ENCODE measurements at regions not wholly inside any gene's neighbourhood (a gene's known extent, or its start where the extent isn't known, plus 50 kb on each side); places are given as distances from the start of the nearest gene placed in this dataset.

- H3K9me1 ChIP-seq (ENCODE audit: control insufficient read depth, insufficient read depth, low read length): no peaks in the 10 kb centered on the region
- H4K20me1 ChIP-seq (replicated peaks; ENCODE audit: control insufficient read depth, insufficient read depth, low read length): no peaks in the 10 kb centered on the region
- H3K4me2 ChIP-seq (ENCODE audit: insufficient read depth, low read length): no peak overlapping the region
- ATAC-seq (no peak), DNase-seq (ENCODE audit: extremely low read depth in 1 of 4, low spot score in 3 of 4) (no peak), FAIRE-seq (no peak)
- no peaks in the 10 kb centered on the region; the same call in none of the 2 replicates for H3K9me3 ChIP-seq (replicated peaks; ENCODE audit: control insufficient read depth, insufficient read depth, low read depth, low read length)
- in situ Hi-C loops (cut with MboI): no loop called here
- BruUV-seq (replicated peaks): no TSS peak
- TF ChIP-seq ZBTB12 (CRISPR knock-in tag; IDR thresholded peaks at IDR 0.05) (no peak), ZFP30 (CRISPR knock-in tag; IDR thresholded peaks at IDR 0.05; ENCODE audit: borderline replicate concordance) (no peak), HMG20B (CRISPR knock-in tag; IDR thresholded peaks at IDR 0.05) (no peak), PYGO2 (tag; IDR thresholded peaks at IDR 0.05) (no peak), HNRNPUL1 (IDR thresholded peaks at IDR 0.05; ENCODE audit: low read length) (no peak), KLF10 (CRISPR knock-in tag; IDR thresholded peaks at IDR 0.05) (no peak), ATF7 (IDR thresholded peaks at IDR 0.05) (no peak), MECOM (CRISPR knock-in tag; IDR thresholded peaks at IDR 0.05) (no peak), ZSCAN29 (IDR thresholded peaks at IDR 0.05) (no peak), MTF1 (CRISPR knock-in tag; IDR thresholded peaks at IDR 0.05; ENCODE audit: borderline replicate concordance) (no peak), KLF16 (IDR thresholded peaks at IDR 0.05) (no peak), ZNF134 (CRISPR knock-in tag; conservative IDR thresholded peaks at IDR 0.05) (no peak), HBP1 (CRISPR knock-in tag; IDR thresholded peaks at IDR 0.05) (no peak), PCBP1 (IDR thresholded peaks at IDR 0.05; ENCODE audit: low read depth, low read length, poor library complexity, severe bottlenecking) (no peak), BRD9 (IDR thresholded peaks at IDR 0.05; ENCODE audit: low read depth, partially characterized antibody) (no peak), HMGN3 (IDR thresholded peaks at IDR 0.05; ENCODE audit: borderline replicate concordance, extremely low read depth, insufficient read length, low read depth, low read length) (no peak), ZNF445 (CRISPR knock-in tag; IDR thresholded peaks at IDR 0.05; ENCODE audit: low read depth) (no peak), ZBTB17 (CRISPR knock-in tag; IDR thresholded peaks at IDR 0.05) (no peak), CREB1 (IDR thresholded peaks at IDR 0.05) (no peak), CREB1 (CRISPR knock-in tag; IDR thresholded peaks at IDR 0.05) (no peak)
- CTCF ChIA-PET (ENCODE audit: low intra/inter-chr PET ratio): no interaction called here
- H3K27ac ChIP-seq (ENCODE audit: extremely low read depth, low read depth, low read length): no peak overlapping the region
- H3K27me3 ChIP-seq (ENCODE audit: control insufficient read depth in 2 of 2, insufficient read depth in 2 of 2, low read length in 2 of 2): no peaks in the 10 kb centered on the region
- H2AFZ ChIP-seq (ENCODE audit: low read depth, low read length): no peak overlapping the region
- no peak overlapping the region for H3K9ac ChIP-seq (ENCODE audit: insufficient read depth in 1 of 2, low read depth in 2 of 2, low read length in 2 of 2)
- no peaks in the 10 kb centered on the region for H3K36me3 ChIP-seq (ENCODE audit: control insufficient read depth, insufficient read depth, low read length)
- H3K4me1 ChIP-seq (replicated peaks in 1 of 2; ENCODE audit: control insufficient read depth in 2 of 2, insufficient read depth in 2 of 2, low read length in 2 of 2): no peaks in the 10 kb centered on the region
- POLR2A ChIA-PET: no interaction called here
- intact Hi-C loops (cut with micrococcal nuclease): no loop called here
- no peaks in the 10 kb centered on the region for H3K79me2 ChIP-seq (ENCODE audit: control insufficient read depth, insufficient read depth, low read length)
- no peak overlapping the region for H3K4me3 ChIP-seq
- WGBS (ENCODE audit: insufficient coverage, low coverage, missing lambda C conversion rate): 0% methylated on average over 2 of the region's 2 CpGs
These were observed 254.2 kb upstream of the CRBN start for GRCh38 chr3:3433711-3434110.

All from K562 (cell line).